ENCODE measurements at regions not wholly inside any gene's neighbourhood (a gene's known extent, or its start where the extent isn't known, plus 50 kb on each side); places are given as distances from the start of the nearest gene placed in this dataset.

DNA sequence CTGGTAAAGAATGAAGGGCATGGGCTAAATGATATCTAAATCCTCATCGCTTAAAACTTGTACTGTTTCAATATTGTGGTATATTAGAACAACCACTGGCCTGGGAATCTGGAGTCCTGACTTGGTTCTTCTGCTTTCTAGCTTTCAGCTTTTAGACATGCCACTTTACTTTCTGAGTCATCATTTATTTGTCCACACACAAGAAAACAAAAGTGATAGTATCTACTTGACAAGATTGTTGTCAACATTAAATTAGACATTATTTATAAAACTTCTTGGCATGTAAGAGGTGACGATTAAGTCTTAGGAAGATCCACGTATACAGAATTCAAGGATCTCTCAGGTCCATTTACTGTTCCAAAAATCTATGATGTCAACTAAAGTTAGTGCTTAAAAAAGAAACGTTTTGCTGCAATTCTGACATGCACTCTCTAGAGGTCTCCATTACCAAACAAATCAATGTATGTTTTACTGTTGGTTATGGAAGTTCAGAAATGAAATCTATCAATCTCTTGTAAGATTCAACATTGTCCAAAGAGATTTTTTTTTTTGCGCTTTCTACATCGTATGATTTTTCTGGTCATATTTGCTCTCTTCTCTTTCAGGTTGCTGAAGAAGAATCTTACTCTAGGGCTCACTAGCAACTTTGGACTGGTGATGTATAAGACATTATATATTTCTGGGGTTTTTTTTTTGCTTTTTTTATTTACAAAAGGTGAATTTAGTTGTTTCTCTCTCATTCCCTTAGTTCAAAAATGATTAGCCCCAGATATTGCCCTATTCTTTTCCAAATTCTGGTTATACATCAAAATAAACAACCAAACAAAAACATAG, 53.6 kb upstream of the DYNC1I1 start:
- DNase-seq (ENCODE audit: low spot score), result peak; percentile 45

DNA sequence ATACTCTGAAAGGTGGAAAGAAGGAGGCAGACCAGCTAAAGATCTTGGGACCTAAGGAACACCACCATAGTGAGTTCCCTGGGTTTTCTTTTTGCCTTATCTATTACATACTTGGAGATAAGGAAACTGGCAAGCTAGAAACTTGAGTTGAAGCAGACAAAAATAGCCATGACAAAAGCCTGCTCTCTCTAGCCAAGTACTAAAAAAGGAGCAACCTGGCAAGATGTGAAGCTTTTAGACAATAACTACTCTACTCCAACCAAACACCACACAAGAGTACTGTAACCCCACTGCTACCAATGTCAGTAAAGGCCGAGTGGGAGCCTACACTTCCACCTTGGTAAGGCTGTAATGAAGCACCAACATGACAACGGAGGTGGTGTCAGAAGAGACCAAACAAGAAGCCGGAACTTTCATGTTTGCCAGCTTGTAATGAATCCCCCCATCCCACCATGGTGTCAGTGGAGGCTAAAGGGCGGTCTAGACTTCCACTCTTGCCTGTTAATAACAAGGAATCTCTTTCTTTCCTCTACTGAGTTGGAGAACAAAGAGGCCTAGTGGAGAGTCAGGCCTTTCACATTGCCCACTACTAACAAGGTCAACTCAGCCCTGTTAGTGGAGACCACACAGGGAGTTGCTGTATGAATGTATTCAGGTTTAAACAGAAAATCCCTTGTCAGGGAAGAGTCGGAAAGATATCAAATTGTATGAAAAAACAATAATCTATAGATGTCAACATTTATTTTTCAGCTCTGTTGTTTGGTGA, 55.8 kb upstream of the DYNC1I1 start:
- DNase-seq (ENCODE audit: low spot score), result no peak

DNA sequence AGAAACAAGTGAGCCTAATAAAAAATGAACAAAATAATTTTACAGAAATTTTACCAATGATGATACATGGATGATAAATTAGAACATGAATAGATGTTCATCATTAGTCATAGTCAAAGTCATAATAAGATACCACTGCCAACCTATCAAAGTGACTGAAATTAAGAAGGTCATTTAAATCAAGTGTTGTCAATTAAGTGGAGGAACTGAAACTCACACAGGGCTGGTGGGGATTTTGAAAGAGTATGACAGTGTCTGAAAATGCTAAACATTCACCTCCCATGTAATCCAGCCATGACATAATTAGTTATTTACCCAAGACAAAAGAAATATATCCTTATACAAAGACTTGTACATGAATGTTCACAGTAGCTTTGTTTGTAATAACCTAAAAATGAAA, 57.1 kb upstream of the DYNC1I1 start:
- DNase-seq (ENCODE audit: low spot score), result no peak

GRCh38 chr7:95710711-95711110, 61.6 kb upstream of the DYNC1I1 start:
- DNase-seq (ENCODE audit: low spot score), result no peak

DNA sequence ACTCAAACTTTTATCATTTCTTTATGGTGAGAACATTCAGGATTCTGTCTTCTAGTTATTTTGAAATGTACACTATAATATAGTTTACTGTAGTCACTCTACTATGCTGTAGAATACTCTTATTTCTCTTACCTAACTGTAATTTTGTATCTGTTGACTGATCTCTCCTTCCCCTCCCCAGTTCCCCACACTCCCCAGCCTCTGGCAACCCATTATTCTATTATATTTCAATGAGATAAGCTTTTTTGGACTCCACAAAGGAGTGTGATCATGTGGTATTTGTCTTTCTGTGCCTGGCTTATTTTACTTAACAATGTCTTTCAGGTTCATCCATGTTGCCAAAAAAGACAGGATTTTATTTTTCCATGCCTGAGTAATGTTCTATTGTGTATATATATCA, 71.4 kb upstream of the DYNC1I1 start:
- no peak for DNase-seq (ENCODE audit: low spot score)

- no peak for DNase-seq (ENCODE audit: low spot score)
Observed at GRCh38 chr7:95694334-95694733, 78.0 kb upstream of the DYNC1I1 start.

GRCh38 chr7:95693551-95694333, 78.6 kb upstream of the DYNC1I1 start:
- no peak for DNase-seq (ENCODE audit: low spot score)

- DNase-seq (ENCODE audit: low spot score), result no peak
Observed at GRCh38 chr7:95691464-95691863, 80.9 kb upstream of the DYNC1I1 start.

- peak; percentile 77 for DNase-seq (ENCODE audit: low spot score)
Observed at GRCh38 chr7:95690367-95690947, 81.9 kb upstream of the DYNC1I1 start.

DNA sequence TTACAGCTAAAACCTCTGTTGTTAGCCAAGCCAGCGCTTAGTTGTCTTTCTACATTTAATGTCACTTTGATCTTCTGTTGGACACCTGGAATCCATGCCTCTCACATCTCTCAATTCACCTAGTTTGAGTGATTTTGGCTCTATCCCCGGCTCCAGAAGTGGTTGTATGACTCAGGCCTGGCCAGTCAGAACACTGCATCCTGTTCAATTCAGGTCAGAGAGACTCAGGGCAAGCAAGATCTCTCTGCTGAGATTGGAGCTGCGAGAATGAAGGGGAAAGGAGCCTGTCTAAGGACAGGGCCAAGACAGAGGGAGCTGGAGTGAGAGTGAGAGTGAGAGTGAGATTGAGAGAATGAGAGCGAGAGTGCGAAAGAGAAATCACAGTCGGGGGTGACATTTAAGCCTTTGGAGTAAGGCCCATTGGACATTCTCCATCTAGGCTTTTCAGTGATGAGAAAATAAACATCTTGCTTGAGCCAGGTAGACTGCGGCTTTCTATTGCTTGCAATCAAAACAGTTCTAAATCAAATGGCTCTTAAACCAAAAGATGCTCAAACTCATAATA, 83.3 kb upstream of the DYNC1I1 start:
- DNase-seq (ENCODE audit: low spot score), result no peak

DNA sequence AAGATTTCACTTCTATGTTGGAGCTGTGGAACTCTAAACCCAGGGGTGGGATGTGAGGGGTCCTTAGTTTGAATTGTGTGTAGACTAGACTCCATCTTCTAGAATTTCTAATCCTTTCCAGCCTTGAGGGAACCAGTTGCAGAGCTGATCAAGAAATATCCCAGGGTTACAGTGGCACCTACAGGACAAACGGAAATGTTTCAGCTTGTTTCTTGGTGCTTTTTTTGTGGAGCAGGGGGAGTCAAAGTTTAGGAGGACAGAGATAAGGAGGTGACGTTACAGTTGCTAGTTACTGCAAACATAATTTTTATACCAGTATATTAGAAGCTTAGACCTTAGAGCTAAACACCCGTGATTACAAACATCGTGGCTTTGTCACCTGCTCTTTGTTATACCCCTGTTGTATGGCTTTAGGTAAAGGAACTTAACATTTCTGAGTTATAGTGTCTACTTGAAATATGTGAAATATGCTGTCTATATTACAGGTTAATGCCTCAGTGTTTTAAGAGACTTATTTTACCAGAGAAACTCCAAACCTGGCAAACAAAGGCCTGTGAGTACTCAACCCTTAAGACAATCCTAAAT, 84.5 kb upstream of the DYNC1I1 start:
- peak; percentile 65 for DNase-seq (ENCODE audit: low spot score)

DNA sequence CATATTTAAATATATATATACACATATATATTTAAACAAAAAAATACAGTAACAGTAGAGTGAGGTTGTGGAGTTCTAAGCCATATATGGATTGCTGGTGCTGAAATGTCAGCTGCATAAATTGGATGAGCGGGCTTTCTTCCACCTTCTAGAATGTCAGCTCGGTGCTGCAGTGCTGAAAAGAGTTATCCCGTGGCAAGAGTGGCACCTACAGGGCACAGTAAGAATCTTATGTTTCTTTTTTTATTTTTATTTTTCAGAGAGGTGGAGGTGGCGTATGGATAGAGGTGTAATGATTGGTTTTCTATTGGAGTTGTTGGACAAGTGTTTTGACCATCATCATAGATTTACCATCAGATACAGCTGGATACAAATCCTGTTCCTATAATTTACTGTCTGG, 86.2 kb upstream of the DYNC1I1 start:
- peak; percentile 71 for DNase-seq (ENCODE audit: low spot score)

- DNase-seq (ENCODE audit: low spot score), result no peak
Observed at GRCh38 chr7:95684505-95684904, 87.8 kb upstream of the DYNC1I1 start.

DNA sequence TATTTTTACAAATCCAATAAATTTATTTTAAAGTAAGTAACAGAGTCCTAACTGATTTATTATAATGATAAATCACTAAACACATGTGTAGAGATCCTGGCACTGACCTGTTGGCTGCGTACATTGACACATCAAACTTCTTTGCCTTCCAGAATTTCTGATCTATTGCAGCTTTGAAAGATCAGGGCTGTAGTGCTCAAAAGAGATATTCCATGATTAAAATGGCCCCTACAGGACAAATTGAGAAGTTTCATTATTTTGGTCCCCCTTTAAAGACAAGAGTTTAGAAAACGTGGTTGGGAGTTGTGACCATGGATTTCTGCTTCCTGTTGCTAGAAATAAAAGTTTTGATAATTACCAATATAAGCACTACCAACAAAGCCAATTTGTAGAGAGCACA, 87.7 kb upstream of the PDK4 start:
- DNase-seq (ENCODE audit: low spot score), result peak; percentile 75

- DNase-seq (ENCODE audit: low spot score), result no peak
Observed at GRCh38 chr7:95682913-95683312, 86.6 kb upstream of the PDK4 start.

DNA sequence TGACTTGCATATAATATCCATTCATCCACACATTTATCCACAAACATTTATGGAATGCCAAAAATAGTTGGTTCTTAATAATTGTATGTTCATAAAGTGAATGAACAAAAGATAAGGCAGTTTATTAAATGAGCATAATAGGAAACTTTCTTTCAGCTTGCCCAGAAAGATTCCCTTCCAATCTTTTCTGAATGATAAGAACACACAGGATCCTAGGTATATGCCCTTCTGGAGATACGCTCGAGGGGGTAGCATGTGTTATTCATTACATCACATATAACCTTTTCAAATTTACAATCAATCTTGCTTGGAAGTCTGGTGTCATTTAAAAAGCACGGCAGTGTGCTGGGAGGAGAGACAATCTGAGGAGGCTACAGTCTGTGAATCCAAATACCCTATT, 80.4 kb upstream of the PDK4 start:
- no peak for DNase-seq (ENCODE audit: low spot score)

DNA sequence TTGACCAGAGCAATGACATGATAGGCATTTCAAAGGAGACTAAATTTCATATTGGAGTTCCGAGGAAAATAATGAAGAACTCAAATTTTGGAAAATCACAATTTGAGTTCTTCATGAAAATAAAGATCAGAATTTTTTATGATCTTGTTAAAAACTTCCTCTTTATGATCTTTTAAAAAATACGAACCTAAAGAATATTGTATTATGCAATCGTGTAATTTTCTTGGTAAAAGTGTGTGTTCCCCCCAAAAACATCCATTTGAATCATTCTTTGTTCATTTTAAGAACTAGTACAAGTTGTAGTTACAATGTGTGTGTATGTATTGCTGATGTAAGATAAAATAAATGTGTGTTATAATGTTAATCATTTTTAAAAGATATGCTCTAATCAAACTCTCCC, 79.3 kb upstream of the PDK4 start:
- no peak for DNase-seq (ENCODE audit: low spot score)

GRCh38 chr7:95675016-95675415, 78.7 kb upstream of the PDK4 start:
- no peak for DNase-seq (ENCODE audit: low spot score)

- no peak for DNase-seq (ENCODE audit: low spot score)
Observed at GRCh38 chr7:95674101-95674500, 77.8 kb upstream of the PDK4 start.

GRCh38 chr7:95672434-95672833, 76.1 kb upstream of the PDK4 start:
- DNase-seq (ENCODE audit: low spot score), result no peak

GRCh38 chr7:95669513-95669912, 73.2 kb upstream of the PDK4 start:
- DNase-seq (ENCODE audit: low spot score), result no peak
